Left kidney (tissue), 1 donor: ENCODE measurements at regions not wholly inside any gene's neighbourhood (a gene's known extent, or its start where the extent isn't known, plus 50 kb on each side); places are given as distances from the start of the nearest gene placed in this dataset.
"Not testable (repeated sequence)": the region's sequence is repeated elsewhere in the genome, so short reads cannot be mapped to it uniquely, and the experiment has no call there.

Experiments
- DNase-seq: peaks from one replicate; pipeline ENCODE4 v3.0.0-alpha.2; 2013

DNA sequence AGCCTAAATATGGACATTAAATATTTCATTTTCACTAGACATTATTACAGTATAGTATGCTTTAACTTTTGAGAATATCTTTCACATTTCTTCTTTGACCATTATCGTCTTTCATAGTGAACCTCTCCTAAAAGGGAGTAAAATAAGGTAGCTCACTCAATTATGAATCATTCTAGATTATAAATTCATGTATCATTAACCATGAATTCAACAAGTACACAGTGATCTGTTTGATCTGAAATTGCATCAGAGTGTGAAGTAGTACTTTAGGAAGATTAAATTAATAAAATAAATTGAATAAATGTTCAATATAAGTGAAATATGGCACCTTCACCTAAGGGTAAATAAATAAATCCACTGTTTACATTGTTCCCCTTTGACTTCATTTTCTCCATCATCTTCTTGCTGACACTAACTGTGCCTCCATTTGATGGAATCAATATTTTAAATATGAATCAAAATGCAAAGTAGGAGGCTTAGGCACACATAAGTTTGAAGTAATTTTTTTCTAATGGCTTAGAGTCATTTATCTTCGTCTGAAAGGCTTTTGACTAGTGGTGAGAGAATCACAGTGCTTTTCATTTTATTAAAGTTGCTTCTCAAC is 174.1 kb upstream of the MDFIC2 start:
- DNase-seq = no peak

DNA sequence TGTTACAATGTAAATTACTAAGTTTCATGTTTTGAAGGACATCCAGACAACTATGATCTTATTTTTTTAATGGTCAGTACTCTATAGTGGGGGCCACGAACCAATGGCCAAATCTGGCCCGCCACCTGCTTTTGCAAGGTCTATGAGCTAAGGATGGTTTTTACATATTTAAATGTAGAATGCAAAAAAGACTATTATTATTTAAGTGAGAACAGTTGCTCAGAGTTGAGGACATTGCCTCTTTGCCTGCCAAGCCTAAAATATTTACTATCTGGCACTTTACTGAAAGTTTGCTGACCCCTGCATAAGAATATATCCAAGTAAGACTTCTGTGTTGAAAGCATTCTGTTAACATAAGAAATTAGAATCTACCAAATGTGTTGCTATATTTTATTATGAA is 163.7 kb upstream of the MDFIC2 start:
- DNase-seq = no peak

DNA sequence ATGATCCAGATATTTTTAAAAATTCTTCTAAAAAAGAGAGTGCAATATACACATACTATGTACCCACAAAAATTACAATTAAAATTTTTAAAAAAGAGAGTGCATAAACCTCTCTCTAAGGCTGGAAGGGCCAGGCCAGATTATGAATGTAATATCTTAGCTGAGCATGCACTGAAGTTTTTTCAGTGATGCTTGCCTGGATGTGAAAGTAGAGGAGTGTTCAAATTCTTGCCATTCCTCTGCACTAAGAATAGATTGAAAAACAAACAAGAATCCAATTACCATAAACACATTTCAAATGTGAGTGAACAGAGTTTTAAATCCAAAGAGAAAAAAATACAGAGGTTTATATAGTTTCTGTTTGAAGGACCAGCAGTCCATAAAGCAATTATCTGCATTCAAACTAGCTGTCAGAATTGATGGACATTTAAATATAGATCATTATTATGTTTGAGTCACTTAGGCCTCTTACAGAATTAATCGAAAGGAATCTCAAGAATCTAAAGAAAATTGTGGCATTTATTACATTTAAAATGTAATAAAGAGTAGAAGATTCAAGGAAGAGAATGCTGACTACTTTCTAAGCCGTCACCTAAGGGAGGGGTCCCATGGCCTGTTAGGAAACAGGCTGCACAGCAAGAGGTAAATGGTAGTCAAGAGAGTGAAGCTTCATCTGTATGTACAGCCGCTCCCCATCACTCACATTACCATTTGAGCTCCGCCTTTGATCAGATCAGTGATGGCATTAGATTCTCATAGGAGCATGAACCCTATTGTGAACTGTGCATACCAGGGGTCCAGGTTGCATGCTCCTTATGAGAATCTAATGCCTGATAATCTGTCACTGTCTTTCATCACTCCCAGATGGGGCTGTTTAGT is 159.3 kb upstream of the MDFIC2 start:
- DNase-seq = no peak

DNA sequence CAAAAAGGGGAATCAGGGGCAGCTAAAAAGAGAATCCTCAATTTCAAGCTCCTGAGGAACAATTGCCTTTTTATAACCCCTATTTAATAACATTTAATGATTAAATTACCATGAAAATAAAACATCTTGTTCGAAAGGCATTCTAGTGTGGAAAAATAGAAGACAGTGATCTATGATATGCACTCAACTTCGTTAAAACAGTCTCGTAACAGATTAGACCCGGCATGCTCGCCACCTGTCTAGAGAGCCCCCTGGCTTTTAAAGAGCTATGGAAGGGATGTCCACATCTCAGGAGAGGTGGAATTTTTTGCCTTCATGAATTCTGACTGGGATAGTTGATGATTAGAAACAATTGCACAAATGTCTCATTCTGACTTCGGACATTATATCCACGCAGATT is 153.7 kb upstream of the MDFIC2 start:
- DNase-seq = no peak

DNA sequence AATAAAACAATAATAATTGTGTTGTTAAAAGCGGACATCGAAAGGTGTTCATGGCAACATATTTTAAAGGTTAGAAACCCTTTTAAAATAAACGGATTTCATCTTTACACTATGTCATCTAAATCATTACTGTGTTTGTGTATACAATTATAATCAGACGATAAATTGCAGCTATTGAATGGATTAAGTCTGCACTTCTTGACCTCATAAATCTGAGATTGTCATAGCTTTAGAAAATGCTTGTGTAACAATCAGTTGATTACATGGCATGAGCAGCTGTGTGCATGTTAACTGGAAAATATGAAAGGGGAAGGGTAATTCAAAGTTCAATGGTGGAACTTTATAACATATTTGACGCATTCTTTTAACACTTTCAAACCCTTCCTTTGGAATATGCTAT is 152.4 kb upstream of the MDFIC2 start:
- no peak for DNase-seq

DNA sequence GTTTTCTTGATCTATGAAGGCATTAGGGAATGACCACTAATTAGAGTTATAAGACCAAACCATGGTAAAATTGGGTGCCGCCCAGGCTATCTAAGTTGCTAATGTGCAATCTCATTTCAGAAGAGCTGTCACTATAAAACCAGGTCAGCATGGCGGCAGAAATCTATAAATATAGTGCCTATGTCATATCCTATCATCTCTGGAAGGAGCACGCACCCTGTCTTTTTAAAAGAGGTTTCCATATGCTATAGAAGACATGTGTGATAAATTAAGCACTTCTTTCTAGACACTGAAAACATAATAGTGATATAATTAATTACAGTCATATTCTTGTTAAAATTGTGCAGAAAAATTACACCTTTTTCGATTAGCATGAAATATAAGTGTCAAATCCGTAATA is 152.0 kb upstream of the MDFIC2 start:
- no peak for DNase-seq

DNA sequence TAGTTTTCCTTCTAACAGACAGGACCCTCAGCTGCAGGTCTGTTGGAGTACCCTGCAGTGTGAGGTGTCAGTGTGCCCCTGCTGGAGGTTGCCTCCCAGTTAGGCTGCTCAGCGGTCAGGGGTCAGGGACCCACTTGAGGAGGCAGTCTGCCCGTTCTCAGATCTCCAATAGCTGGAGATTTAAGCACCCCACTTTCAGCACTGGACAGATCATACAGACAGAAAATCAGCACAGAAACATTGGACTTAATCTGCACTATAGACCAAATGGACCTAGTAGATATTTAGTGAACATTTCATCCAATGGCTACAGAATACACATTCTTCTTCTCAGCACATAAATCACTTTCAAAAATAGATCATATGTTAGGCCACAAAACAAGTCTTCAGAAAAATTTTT is 137.8 kb upstream of the MDFIC2 start:
- DNase-seq = not testable (repeated sequence)

DNA sequence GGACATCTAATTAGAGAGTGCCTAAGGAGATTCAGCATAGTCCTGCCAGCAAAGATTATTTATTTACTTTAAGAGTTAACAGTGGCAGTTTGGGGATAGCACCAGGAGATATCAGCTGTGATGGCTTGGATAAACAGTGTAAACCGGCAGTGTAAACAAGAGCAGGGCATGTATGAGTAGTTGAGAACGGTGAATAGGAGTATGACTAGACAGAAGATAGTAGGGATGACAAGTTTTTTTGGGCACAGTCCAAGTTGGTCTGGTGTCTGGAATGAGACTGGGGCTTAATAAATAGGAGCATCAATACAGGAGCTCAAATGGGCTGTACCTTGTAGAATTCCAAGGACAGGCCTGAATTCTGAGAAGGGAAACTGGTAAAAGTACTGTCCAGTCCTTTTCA is 123.0 kb upstream of the MDFIC2 start:
- DNase-seq = not testable (repeated sequence)

DNA sequence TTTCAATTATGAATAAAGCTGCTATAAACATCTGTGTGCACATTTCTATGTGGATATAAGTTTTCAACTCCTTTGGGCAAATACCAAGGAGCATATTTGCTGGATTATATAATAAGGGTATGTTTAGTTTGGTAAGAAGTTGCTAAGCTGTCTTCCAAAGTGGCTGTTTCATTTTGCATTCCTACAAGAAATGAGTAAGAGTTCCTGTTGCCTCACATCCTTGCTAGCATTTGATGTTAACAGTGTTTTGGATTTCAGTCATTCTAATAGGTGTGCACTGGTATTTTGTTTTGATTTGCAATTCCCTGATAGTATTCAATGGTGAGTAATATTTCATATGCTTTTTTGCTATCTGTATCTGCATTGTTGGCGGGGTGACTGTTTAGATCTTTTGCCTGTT is 120.7 kb upstream of the MDFIC2 start:
- no peak for DNase-seq

DNA sequence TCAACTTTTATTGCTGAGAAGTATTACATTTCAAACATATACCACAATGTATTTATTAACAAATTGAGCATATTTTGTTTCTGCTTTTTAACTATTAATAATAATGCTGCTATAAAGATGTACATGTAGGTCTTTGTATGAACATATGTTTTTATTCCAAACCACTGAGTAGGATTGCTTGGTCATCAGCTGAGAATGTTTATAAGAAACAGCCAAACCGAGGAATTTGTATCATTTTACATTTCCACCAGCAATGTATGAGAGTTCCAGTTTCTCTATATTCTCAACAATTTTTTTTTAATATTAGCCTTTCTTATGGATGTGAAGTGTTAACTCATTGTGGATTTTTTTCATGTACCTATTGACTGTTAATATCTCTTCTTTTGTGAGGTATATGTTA is 119.5 kb upstream of the MDFIC2 start:
- DNase-seq = no peak

DNA sequence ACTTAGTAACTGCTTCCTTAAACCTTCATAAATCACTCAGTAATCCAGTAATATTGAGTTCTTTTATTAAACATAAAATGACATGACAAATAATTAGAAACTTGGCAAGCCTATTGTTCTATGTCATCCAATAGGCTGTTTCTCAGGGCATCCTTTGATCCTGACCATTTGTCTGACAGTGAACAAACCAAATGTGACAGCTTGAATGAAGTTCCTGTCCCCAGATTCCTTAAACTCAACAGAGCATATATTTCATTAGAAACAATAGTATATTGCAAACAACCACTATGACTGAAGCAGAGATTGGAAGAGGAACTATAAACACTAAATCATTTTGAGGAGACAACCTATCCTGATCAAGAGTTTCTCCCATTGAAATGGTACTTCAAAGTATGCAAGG is 113.6 kb upstream of the MDFIC2 start:
- DNase-seq = no peak

DNA sequence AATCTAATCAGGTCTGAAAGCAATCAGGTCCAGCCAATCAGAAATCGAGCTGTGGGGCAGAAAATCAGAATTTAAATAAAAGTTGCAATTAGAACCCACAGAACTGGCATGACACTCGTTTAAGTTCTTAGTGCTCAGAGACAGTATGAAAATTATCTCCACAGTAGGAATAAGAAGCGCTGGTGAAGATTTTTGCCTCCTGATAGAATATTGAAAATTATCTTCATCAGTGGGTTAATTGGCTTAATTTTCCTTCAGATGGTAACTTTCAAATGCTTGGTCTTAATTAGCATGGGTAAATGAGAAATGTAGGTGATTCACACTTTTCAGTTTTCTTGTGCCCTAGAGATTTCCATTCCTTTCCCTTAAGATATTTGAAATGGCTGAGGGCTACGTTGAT is 109.1 kb upstream of the MDFIC2 start:
- no peak for DNase-seq

DNA sequence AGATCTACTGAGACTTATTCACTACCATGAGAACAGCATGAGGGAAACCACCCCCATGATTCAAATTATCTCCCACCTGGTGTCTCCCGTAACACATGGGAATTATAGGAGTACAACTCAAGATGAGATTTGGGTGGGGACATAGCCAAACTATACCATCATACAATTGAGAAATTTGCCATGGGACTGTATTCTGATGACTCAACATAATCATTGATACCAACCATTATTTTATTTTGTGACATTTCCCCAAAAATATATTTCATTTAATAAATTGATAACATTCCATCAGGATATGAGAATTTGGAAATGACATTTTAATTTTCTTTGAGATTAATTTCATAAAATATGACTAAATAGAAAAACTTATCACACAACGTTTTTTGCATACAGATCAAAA is 96.6 kb upstream of the MDFIC2 start:
- no peak for DNase-seq

DNA sequence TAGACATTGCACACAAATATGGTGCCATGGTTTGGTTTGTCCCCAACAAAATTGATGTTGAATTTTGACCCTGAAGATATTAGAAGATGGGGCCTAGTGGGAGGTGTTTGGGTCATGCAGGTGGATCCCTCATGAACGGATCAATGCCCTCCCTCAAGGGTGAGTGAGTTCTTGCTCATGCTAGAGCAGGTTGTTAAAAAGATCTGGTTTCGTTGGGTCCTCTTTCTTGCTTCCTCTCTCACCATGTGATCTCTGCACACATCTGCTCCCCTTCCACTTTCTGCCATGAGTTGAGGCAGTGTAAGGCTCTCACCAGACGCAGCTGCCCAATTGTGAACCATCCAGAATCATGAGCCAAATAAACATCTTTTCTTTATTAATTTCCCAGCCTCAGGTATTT is 87.8 kb upstream of the MDFIC2 start:
- DNase-seq = no peak

DNA sequence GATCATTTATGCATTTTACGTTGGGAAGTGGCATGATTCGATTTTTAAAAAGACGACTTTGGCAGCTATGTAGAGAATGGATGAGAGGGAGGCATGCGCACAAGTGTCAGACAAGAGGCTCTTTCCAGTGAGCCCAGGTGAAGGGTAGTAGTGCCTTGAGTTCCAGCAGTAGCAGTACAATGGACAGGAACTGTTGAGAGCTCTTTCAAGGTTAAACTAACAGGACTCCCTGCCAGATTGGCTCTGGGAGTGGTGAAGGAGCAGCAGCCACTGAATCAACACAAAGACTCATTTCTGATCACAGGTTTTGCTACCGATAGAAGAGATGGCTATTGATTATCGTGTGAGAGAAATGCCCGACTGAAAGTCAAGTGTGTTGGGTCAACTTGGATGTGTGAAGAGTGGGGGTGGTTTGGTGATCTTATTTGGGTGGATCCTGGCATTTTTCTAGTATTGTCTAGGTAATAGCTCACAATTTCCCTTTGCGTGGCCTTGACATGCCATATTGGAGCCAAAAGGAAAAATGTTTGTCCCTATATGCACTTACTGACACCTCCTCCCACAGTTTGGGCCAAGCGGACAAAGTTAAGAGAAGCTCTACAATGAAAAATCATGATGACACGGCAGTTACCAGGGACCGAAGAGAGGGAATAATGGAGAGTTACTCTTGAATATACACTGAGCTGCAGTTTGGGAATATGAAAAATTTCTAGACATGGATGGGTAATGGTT is 81.6 kb upstream of the MDFIC2 start:
- no peak for DNase-seq

DNA sequence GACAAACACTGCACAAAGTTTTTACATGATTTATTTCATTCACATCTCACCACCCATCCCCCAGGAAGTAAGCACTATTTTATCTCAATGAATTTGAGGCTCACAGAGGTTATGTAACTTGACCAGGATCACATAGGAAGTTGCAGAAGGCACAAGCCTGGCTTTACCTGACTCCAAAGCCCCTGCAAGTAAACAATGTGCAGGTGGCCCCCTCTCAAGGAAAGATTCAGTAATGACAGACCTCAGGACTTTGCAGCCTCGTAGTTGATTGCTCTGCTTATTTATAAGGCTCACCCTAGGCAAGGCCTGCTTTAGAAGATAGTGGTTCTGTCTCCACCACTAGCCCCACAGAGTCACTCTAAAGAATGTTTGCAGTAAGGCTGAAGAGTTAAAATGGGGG is 79.8 kb upstream of the MDFIC2 start:
- DNase-seq = no peak

DNA sequence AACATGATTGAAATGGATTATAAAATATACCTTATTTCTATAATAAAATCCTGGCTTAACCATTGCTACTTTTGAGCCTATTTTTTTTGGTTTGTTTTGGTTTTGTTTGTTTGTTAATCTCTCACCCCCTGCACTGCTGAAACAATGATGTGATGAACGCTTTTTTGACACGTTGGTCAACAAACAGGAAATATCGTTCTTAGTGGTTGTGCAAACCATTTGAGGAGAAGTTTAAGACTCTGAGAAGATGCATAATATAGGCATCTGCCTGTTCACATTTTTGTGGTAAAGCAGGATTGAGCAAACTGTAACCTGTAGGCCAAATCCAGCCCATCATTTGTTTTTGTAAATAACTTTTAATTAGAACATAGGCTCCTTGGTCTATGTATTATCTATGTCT is 75.5 kb upstream of the MDFIC2 start:
- no peak for DNase-seq

DNA sequence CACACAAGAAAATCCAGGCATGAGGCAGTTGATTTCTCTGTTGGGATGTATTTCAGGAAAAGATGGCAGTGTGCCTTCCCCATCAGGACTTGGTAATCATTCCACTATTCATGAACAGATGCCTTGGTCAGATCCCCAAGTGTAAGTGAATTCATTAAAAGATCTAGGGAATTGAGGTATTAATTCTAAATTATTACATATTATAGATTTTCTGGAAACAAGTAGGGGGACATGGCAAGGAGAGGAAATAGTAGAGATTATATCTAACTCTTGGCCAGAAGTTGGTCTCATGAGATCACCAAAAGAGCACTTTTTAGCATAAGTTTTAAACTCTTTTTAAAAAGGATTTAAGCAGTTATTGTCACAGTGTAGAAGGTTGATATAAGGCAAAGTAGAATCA is 74.4 kb upstream of the MDFIC2 start:
- no peak for DNase-seq

DNA sequence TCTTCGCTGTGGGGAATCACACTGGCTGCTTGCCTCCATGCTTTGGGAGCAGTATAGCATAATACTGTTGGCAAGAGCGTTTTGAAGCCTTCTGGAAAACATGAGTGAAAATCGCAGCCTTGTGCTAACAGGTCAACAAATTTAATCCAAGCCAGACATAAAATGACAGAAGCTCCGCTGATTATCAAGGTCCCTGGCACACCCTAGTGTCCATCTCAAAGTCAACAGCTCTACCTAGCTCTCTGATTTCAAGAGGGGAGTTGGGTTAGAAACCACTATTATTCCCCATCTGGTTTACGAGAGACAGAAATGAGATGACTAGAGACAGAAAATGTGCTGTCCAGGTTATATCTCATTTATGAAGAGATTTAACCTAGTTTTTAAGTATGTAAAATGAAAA is 73.6 kb upstream of the MDFIC2 start:
- no peak for DNase-seq

DNA sequence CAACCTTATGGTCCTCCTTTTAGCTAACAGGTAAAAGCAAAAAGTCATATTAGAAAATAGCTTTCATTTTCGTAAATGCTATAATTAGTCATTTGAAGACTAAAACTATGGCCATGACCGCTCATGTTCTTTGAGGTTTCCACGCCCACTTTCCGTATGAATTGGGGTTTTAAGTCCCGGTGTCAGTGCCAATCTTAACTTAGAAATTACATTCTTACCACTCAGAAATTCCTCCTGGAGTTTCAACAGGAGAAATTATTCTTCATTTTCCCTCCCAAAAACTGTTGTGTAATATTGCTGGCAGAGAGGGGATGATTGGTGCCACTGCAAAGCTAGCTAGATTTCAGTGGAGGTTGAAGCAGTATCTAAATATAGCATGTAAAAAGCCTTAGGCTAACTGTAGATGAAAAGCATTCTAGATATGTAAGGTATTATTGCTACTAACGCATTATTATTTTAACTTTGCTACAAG is 71.0 kb upstream of the MDFIC2 start:
- DNase-seq = no peak

DNA sequence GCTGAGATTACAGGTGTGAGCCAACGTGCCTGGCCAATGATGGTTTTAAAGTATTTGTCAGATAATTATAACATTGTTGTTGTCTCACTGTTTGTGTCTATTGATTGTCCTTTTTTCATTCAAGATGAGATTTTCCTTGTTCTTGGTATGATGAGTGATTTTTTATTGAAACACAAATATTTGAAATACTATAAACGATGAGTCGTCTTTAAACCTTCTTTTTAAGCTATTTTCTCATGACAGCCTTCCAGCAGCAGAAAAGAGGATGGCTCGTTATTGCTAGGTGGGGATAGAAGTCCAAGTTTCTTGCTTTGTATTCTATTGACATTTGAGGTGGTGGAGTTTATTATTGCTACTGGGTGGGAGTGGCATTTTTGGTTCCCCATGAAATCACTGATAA is 61.7 kb upstream of the MDFIC2 start:
- no peak for DNase-seq
